Neutrophil (primary cell): ENCODE measurements at regions not wholly inside any gene's neighbourhood (a gene's known extent, or its start where the extent isn't known, plus 50 kb on each side); places are given as distances from the start of the nearest gene placed in this dataset.
A peak's percentile ranks its signal among the peaks of the same experiment; 100 is the strongest.

Experiments
- H3K27ac ChIP-seq: fragments of 200-600 bp; sonication (generic); 2 replicates; pipeline ENCODE4 v1.5.1; 2016; ENCODE audit warnings: mild to moderate bottlenecking, moderate library complexity
- H3K27me3 ChIP-seq: fragments of 200-600 bp; sonication (generic); 2 replicates; pipeline ENCODE4 v1.6.0; 2016; ENCODE audit warnings: mild to moderate bottlenecking
- H3K36me3 ChIP-seq: fragments of 200-600 bp; sonication (generic); 2 replicates; pipeline ENCODE4 v1.5.1; 2017
- H3K4me1 ChIP-seq, 2 experiments: fragments of 200-600 bp in 1 of 2; sonication (generic) in 1 of 2; 1 replicate in 1 of 2; 2 replicates in 1 of 2; pipeline versions ENCODE4 v1.5.1 to v1.6.1; 2013 to 2016; ENCODE audit warnings: low read depth in 1 of 2, low read length in 1 of 2, mild to moderate bottlenecking in 1 of 2, moderate library complexity in 1 of 2; ENCODE audit not compliant: control insufficient read depth in 1 of 2, insufficient read depth in 1 of 2
- H3K4me3 ChIP-seq, 2 experiments: fragments of 200-600 bp in 1 of 2; sonication (generic) in 1 of 2; 1 replicate in 1 of 2; 2 replicates in 1 of 2; pipeline ENCODE4 v1.5.1; 2013 to 2016; ENCODE audit warnings: low read depth in 1 of 2, low read length in 1 of 2, mild to moderate bottlenecking in 1 of 2, moderate library complexity in 1 of 2
- H3K9me3 ChIP-seq: fragments of 200-600 bp; sonication (generic); 2 replicates; pipeline ENCODE4 v1.5.1; 2016
- TF ChIP-seq, protein P1 (sequence below): fragments of 200-600 bp; sonication (generic); IDR thresholded peaks from 2 replicates; pipeline ENCODE4 v1.5.1; 2016; ENCODE audit warnings: antibody characterized with exemption

DNA sequence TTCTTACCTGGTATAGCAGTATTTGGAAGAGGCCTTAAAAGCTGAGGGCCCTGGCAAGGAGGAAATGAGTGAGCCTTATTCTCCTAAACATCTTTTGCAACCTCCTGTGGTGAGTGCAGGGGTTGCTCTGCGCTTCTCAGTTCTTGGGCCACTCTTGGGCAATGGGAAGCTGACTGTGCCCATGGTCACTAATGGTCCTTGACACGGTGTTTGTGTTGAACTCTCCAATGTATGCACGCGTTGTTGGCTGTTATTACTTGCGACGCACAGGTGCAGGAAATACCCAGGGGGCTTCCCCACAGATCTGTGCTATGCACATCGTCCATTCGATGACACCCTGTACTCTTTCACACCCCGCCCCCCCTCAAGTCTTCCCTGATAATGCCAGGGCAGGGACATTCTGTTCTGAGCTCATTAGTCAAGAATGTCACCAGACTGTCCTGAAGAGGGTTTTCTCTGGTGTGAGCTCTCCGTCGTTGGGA lies 79.7 kb downstream of the EDN1 start:
- Histone ChIP-seq H3K4me3 (peak overlapping the region; percentile 6 to 17), H3K27ac (peak overlapping the region; percentile 79), H3K36me3 (no peaks in the 10 kb centered on the region), H3K4me1 (peaks cover 40 to 58% of the 10 kb centered on the region in 2 experiments), H3K9me3 (no peaks in the 10 kb centered on the region), H3K27me3 (no peaks in the 10 kb centered on the region)
- TF ChIP-seq, protein P1, sequence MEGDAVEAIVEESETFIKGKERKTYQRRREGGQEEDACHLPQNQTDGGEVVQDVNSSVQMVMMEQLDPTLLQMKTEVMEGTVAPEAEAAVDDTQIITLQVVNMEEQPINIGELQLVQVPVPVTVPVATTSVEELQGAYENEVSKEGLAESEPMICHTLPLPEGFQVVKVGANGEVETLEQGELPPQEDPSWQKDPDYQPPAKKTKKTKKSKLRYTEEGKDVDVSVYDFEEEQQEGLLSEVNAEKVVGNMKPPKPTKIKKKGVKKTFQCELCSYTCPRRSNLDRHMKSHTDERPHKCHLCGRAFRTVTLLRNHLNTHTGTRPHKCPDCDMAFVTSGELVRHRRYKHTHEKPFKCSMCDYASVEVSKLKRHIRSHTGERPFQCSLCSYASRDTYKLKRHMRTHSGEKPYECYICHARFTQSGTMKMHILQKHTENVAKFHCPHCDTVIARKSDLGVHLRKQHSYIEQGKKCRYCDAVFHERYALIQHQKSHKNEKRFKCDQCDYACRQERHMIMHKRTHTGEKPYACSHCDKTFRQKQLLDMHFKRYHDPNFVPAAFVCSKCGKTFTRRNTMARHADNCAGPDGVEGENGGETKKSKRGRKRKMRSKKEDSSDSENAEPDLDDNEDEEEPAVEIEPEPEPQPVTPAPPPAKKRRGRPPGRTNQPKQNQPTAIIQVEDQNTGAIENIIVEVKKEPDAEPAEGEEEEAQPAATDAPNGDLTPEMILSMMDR = peak; percentile 71

DNA sequence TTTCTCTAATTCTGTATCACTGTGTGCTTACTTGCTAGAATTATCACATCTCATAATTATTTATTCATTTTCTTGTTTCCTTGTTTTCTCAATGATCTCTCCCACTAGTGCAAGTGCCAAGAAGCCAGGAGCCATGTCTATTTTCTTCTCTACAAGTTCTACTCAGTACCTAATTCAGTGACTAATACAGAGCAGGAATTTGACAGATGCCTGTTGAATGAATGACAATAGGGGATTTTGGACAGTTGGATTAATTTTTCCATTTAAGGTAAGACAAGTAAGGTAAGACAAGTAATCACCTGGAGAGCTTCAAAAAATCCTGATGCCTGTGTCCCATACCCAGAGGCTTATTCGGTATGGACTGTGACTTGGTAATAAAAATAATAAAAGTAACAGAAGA lies 81.0 kb downstream of the EDN1 start:
- Histone ChIP-seq H3K36me3 (no peaks in the 10 kb centered on the region), H3K27ac (peak overlapping the region; percentile 79), H3K9me3 (no peaks in the 10 kb centered on the region), H3K27me3 (no peaks in the 10 kb centered on the region), H3K4me1 (peaks cover 40 to 58% of the 10 kb centered on the region in 2 experiments), H3K4me3 (peak overlapping the region in 1 of 2 experiments; percentile 17)
- TF ChIP-seq, protein P1 = no peak

DNA sequence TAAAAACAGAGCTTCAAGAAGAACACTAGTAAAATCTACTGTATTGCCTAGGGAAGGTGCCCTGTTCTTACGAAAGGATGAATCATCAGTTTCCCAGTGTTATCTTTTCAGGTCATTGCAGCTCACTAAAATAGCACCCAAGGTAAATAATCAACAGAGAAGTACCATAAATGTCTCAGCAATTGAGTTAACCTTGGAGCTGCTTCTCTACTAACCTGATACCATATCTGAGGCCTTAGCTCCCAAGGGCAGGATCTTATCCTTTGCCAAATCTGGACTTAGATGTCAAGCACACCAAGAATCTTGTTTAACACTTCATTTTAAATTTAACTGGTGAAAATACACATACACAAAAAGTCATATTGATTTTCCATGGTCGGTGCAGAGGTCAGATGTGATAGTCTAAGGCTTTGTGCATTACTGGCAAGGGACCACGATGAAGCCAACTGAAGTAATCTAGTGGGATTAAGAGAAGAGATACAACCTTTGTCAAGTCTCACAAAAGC lies 81.5 kb downstream of the EDN1 start:
- no peak overlapping the region for H3K4me3 ChIP-seq
- peak overlapping the region; percentile 79 for H3K27ac ChIP-seq
- peaks cover 40 to 58% of the 10 kb centered on the region in 2 experiments for H3K4me1 ChIP-seq
- no peaks in the 10 kb centered on the region for H3K9me3 ChIP-seq
- H3K27me3 ChIP-seq = no peaks in the 10 kb centered on the region
- TF ChIP-seq, protein P1 = no peak
- H3K36me3 ChIP-seq = no peaks in the 10 kb centered on the region

DNA sequence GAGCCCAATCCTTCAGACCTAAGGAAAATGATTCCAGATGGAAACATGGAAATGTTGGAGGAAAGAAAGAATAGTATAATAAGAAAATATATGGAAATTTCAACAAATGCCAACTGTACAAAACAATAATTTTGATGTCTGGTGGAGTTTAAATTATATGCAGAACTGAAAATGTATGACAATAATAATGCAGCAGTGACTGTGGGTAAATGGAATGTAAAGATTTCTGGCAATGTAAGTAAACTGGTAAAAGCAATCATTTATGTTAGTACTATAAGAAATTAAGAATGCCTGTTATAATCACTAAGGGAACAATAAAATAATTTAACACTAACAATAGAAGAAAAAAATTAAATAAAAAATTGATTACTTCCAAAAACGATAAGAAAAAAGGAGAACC lies 89.0 kb downstream of the EDN1 start:
- Histone ChIP-seq H3K27me3 (no peaks in the 10 kb centered on the region), H3K4me3 (no peak overlapping the region), H3K4me1 (peaks cover 0 to 6% of the 10 kb centered on the region in 2 experiments), H3K36me3 (no peaks in the 10 kb centered on the region), H3K9me3 (no peaks in the 10 kb centered on the region), H3K27ac (no peak overlapping the region)
- TF ChIP-seq, protein P1 = no peak

DNA sequence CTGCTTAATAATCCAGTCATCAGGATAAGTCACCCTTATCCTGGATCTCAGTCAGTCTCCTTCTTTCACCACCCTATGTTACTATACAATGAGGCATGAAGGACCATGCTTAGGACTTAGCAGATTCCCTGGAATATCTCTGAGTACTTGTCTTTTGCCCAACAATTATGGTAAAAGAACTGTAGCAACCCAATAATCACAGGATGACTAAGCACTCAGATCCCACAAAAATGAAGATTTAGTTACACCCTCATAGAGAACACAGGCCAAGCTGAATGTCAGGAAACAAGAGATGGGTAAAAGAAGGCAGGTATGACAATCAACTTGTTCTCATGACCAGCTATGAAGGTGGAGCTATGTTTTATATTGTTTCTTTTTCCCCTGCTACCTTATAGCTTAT lies 91.4 kb downstream of the EDN1 start:
- no peak overlapping the region for H3K4me3 ChIP-seq
- no peaks in the 10 kb centered on the region for H3K9me3 ChIP-seq
- TF ChIP-seq, protein P1 = no peak
- H3K27me3 ChIP-seq = no peaks in the 10 kb centered on the region
- H3K36me3 ChIP-seq = no peaks in the 10 kb centered on the region
- H3K4me1 ChIP-seq = no peaks in the 10 kb centered on the region
- no peak overlapping the region for H3K27ac ChIP-seq
